ENCODE measurements at regions not wholly inside any gene's neighbourhood (a gene's known extent, or its start where the extent isn't known, plus 50 kb on each side); places are given as distances from the start of the nearest gene placed in this dataset.

- Histone ChIP-seq H3K4me1 (replicated peaks) (no peaks in the 10 kb centered on the region), H3K4me3 (no peak overlapping the region), H3K36me3 (no peaks in the 10 kb centered on the region), H3K27ac (no peak overlapping the region), H3K27me3 (replicated peaks; ENCODE audit: insufficient read depth) (no peaks in the 10 kb centered on the region), H3K9me3 (no peaks in the 10 kb centered on the region)
- intact Hi-C loops (cut with DNase I), result no loop called here
- whole genome bisulfite sequencing, result 80% methylated on average over 4 of the region's 4 CpGs
- TF ChIP-seq CTCF (IDR thresholded peaks at IDR 0.05) (no peak), POLR2A (IDR thresholded peaks at IDR 0.05) (no peak), POLR2AphosphoS5 (IDR thresholded peaks at IDR 0.05) (no peak)
- DNase-seq (ENCODE audit: low spot score), result no peak
Measured at GRCh38 chr10:20958225-20958624, 61.1 kb upstream of the NEBL start.

GRCh38 chr10:20957744-20958143 lies 60.6 kb upstream of the NEBL start:
- Histone ChIP-seq H3K4me1 (replicated peaks) (no peaks in the 10 kb centered on the region), H3K4me3 (no peak overlapping the region), H3K27me3 (replicated peaks; ENCODE audit: insufficient read depth) (no peaks in the 10 kb centered on the region), H3K36me3 (no peaks in the 10 kb centered on the region), H3K27ac (no peak overlapping the region), H3K9me3 (no peaks in the 10 kb centered on the region)
- DNase-seq (ENCODE audit: low spot score), result no peak
- TF ChIP-seq POLR2AphosphoS5 (IDR thresholded peaks at IDR 0.05), result no peak
- TF ChIP-seq POLR2A (IDR thresholded peaks at IDR 0.05), result no peak
- intact Hi-C loops (cut with DNase I), result no loop called here
- 78% methylated on average over 2 of the region's 2 CpGs for WGBS

GRCh38 chr10:20956843-20957242 lies 59.7 kb upstream of the NEBL start:
- TF ChIP-seq POLR2A (IDR thresholded peaks at IDR 0.05) (no peak), CTCF (IDR thresholded peaks at IDR 0.05) (no peak), POLR2AphosphoS5 (IDR thresholded peaks at IDR 0.05) (no peak)
- 87% methylated on average over 3 of the region's 3 CpGs for WGBS
- no peaks in the 10 kb centered on the region for H3K27me3 ChIP-seq (replicated peaks; ENCODE audit: insufficient read depth)
- no peak overlapping the region for H3K27ac ChIP-seq
- H3K36me3 ChIP-seq, result no peaks in the 10 kb centered on the region
- intact Hi-C loops (cut with DNase I), result no loop called here
- H3K9me3 ChIP-seq, result no peaks in the 10 kb centered on the region
- H3K4me1 ChIP-seq (replicated peaks), result no peaks in the 10 kb centered on the region
- H3K4me3 ChIP-seq, result no peak overlapping the region
- DNase-seq (ENCODE audit: low spot score), result no peak

DNA sequence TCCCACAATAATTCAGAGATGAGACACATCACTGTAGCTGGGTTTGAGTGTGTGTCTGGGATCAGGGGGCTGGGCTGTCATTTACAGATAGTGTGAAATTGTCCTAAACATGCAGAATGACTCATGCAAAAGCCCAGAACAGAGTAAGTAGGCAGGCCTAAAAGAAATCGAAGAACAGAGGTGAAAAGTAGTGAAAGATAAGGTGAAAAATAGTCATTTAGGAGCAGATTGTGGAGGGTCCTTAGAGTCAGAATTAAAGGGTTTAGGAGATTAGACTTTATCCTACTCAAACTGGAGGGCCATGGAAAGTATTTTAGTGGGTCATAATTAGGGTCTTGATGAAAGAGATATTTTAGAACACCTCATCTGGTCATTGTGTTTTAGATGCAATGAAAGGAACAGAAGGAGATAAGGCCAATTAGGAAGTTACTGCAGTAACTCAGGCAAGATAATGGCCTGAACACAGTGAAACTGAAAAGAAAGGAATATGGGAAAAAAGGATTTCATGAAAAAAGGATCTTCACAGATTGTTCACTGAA lies 58.3 kb upstream of the NEBL start:
- Histone ChIP-seq H3K36me3 (no peaks in the 10 kb centered on the region), H3K27ac (no peak overlapping the region), H3K9me3 (no peaks in the 10 kb centered on the region), H3K27me3 (replicated peaks; ENCODE audit: insufficient read depth) (no peaks in the 10 kb centered on the region), H3K4me3 (no peak overlapping the region), H3K4me1 (replicated peaks) (no peaks in the 10 kb centered on the region)
- TF ChIP-seq POLR2A (IDR thresholded peaks at IDR 0.05) (no peak), POLR2AphosphoS5 (IDR thresholded peaks at IDR 0.05) (no peak), CTCF (IDR thresholded peaks at IDR 0.05) (no peak)
- intact Hi-C loops (cut with DNase I), result no loop called here
- no peak for DNase-seq (ENCODE audit: low spot score)
- WGBS, result 55% methylated on average over 1 of the region's 1 CpG

- Histone ChIP-seq H3K27ac (no peak overlapping the region), H3K4me3 (no peak overlapping the region), H3K27me3 (replicated peaks; ENCODE audit: insufficient read depth) (no peaks in the 10 kb centered on the region), H3K9me3 (no peaks in the 10 kb centered on the region), H3K36me3 (no peaks in the 10 kb centered on the region), H3K4me1 (replicated peaks) (no peaks in the 10 kb centered on the region)
- no peak for DNase-seq (ENCODE audit: low spot score)
- intact Hi-C loops (cut with DNase I), result no loop called here
- 79% methylated on average over 5 of the region's 5 CpGs for WGBS
- TF ChIP-seq POLR2AphosphoS5 (IDR thresholded peaks at IDR 0.05) (no peak), CTCF (IDR thresholded peaks at IDR 0.05) (no peak), POLR2A (IDR thresholded peaks at IDR 0.05) (no peak)
Measured at GRCh38 chr10:20954519-20954918, 57.4 kb upstream of the NEBL start.
